GM10266 (cell line): ENCODE measurements at regions not wholly inside any gene's neighbourhood (a gene's known extent, or its start where the extent isn't known, plus 50 kb on each side); places are given as distances from the start of the nearest gene placed in this dataset.

ENCODE experiments used
- DNase-seq: peaks from one replicate; pipeline ENCODE4 v3.0.0; 2012; ENCODE audit errors: extremely low spot score
- TF ChIP-seq, protein P1 (sequence below): IDR thresholded peaks from 2 replicates; pipeline ENCODE4 v1.5.1; 2012; ENCODE audit warnings: mild to moderate bottlenecking, low read depth; ENCODE audit not compliant: control insufficient read depth, insufficient read depth; ENCODE audit errors: missing control alignments

DNA sequence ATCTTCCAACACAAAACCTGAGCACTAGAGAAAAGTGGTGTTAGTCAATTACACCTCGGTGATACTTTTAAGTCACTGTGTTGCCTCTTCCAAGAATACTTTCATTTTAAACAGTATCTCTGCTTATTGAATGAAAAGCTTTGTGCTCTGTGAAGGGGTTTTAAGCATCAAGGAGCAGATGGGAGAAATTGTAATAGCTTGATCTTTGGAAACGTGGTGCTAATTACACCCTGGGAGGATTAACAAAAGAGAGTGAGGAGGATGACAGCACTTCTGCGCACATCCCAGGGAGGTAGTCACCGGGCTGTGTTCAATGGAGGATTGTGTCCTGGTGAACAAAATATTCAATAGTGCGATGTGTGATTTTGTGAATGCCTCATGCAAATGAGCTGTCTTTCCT, 477.4 kb upstream of the ADAMTS16 start:
- TF ChIP-seq, protein P1, sequence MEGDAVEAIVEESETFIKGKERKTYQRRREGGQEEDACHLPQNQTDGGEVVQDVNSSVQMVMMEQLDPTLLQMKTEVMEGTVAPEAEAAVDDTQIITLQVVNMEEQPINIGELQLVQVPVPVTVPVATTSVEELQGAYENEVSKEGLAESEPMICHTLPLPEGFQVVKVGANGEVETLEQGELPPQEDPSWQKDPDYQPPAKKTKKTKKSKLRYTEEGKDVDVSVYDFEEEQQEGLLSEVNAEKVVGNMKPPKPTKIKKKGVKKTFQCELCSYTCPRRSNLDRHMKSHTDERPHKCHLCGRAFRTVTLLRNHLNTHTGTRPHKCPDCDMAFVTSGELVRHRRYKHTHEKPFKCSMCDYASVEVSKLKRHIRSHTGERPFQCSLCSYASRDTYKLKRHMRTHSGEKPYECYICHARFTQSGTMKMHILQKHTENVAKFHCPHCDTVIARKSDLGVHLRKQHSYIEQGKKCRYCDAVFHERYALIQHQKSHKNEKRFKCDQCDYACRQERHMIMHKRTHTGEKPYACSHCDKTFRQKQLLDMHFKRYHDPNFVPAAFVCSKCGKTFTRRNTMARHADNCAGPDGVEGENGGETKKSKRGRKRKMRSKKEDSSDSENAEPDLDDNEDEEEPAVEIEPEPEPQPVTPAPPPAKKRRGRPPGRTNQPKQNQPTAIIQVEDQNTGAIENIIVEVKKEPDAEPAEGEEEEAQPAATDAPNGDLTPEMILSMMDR, result no peak
- DNase-seq, result no peak

DNA sequence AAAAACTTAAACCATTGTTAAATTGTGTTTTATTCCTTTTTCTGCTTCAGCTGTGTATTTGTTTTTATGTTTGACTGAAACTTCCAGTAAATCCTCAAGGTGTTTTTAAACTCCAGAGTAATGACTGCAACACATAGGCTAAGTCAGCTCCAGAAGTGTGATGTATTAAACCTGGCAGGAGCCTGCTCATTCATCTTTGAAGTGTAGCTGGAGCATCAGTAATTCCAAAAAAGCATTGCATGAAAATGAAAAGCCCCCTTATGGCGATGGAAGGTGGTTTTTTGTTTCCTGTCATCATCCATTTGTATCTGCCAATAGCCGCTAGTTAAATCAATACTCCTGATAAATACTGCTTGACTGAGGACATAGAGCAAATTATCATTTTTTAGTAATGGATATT, 474.2 kb upstream of the ADAMTS16 start:
- no peak for DNase-seq
- TF ChIP-seq, protein P1, result no peak

DNA sequence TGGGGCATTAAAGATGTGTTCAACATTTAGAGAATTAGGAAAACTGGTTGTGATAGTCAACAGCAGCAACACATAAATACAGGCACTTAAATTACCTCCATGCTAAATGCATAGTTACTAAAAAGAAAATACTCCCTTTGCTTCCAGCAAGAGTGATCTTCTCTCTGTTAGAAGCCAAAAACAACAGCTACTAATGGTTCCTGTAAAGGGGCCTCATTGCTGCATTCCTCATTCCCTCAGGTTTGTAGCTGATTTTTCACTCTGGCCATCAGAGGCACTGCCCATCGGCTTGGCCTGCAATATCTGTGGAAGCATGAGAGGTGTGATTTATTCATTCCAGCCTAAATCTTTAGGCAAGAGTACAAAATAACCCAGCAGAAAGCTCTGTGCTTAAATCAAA, 466.0 kb upstream of the ADAMTS16 start:
- TF ChIP-seq, protein P1, result no peak
- DNase-seq, result no peak

DNA sequence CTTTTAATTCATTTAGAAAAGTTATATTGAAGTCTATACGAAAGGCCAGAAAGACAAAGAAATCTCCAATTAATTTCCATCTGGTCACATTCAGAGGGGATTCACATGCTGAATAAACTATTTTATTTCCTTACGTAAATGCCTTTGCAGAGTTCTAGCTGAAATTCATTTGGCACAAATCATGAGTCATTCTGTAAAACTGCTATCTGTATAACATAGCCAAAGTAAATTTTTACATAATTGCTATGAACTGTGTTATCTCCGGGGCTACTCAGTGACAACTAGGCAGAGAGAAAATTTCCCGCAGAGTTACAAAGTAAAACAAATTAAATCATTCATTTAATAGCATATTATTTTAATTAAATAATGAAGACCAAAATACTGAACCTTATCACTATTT, 463.2 kb upstream of the ADAMTS16 start:
- no peak for DNase-seq
- TF ChIP-seq, protein P1, result no peak

DNA sequence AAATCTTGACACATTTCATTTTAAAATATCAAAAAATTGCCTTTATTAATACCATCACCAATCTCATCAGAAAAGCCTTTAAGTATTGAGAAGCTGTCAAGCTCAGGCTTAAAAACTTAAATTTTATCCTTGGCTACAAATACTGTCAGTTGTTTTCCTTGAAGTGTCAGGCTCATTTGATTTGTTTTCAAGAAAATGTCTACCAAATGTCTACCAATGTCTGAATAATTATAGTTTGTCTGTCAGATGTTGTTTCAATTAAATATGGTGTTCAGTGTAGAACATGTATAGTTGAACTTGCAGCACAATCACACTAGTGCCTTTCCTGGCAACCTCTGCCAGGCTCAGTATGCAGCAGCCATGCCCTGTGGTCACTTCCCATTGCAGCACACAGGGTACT, 455.2 kb upstream of the ADAMTS16 start:
- DNase-seq, result no peak
- TF ChIP-seq, protein P1, result no peak

DNA sequence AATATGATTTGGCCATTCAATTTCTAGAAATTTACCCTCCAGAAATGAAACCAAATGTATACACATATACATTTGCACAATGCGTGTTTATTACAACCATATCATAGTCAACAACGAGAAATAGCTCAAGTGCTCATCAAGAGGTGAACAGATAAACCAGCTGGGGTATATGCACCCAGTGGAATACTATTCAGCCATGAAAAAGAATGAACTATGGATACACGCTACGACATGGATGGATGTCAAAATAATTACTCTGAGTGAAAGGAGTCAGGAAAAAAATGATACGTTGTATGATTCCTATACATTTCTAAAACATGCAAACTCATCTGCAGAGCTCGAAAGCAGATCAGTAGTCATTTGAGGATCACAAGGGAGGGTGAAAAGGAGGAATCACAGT, 441.5 kb upstream of the ADAMTS16 start:
- TF ChIP-seq, protein P1, result no peak
- DNase-seq, result no peak

DNA sequence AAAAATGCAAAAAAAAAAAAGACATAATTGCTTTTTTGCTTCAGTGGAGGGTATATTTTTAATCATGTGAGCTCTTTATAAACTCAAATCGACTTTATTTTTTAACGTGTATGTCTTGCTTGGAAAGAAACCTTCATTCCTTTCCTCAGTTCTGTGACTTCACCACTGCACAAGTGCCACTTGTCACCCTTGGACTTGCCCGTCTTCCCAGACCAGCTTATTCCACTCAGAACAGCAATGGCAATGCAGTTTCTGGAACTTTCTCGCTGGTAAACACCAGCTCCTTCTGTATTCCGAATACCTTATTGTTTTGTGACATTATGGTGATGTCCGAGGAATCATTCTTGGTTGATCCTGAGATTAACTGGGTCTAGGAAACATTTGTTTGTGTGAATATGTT, 440.5 kb upstream of the ADAMTS16 start:
- no peak for DNase-seq
- TF ChIP-seq, protein P1, result no peak
